Spleen (tissue), 11 donors: ENCODE measurements at regions not wholly inside any gene's neighbourhood (a gene's known extent, or its start where the extent isn't known, plus 50 kb on each side); places are given as distances from the start of the nearest gene placed in this dataset.

Experiments used
- DNase-seq: peaks from one replicate; pipeline ENCODE4 v3.0.0-alpha.2; 2020
- H3K27ac ChIP-seq, 8 donors: fragments of 200-600 bp; sonication (generic) in 7 of 8; 1 replicate in 4 of 8; 2 replicates in 4 of 8; pipeline versions ENCODE4 v1.5.0 to v1.8.0; 2016 to 2021; ENCODE audit warnings: inconsistent platforms in 4 of 8, mild to moderate bottlenecking in 4 of 8, moderate library complexity in 1 of 8
- H3K27me3 ChIP-seq, 7 donors: fragments of 200-600 bp; sonication (generic) in 6 of 7; replicated peaks in 1 of 7; 1 replicate in 4 of 7; 2 replicates in 3 of 7; pipeline versions ENCODE4 v1.5.0 to v1.8.0; 2016 to 2021; ENCODE audit warnings: inconsistent platforms in 3 of 7, mild to moderate bottlenecking in 1 of 7
- H3K36me3 ChIP-seq, 6 donors: fragments of 200-600 bp; sonication (generic) in 5 of 6; 1 replicate in 4 of 6; 2 replicates in 2 of 6; pipeline versions ENCODE4 v1.5.0 to v1.8.0; 2016 to 2021; ENCODE audit warnings: inconsistent platforms in 2 of 6
- H3K4me1 ChIP-seq, 6 donors: fragments of 200-600 bp; sonication (generic) in 5 of 6; 1 replicate in 3 of 6; 2 replicates in 3 of 6; pipeline versions ENCODE4 v1.5.0 to v1.8.0; 2016 to 2021; ENCODE audit warnings: inconsistent platforms in 3 of 6
- H3K4me3 ChIP-seq, 8 donors: fragments of 200-600 bp; sonication (generic) in 7 of 8; 1 replicate in 4 of 8; 2 replicates in 4 of 8; pipeline versions ENCODE4 v1.5.0 to v1.8.0; 2016 to 2021; ENCODE audit warnings: inconsistent platforms in 4 of 8, mild to moderate bottlenecking in 4 of 8, moderate library complexity in 2 of 8
- H3K9me3 ChIP-seq, 8 donors: fragments of 200-600 bp; sonication (generic) in 7 of 8; 1 replicate in 4 of 8; 2 replicates in 4 of 8; pipeline versions ENCODE4 v1.5.0 to v1.8.0; 2016 to 2021; ENCODE audit warnings: inconsistent platforms in 4 of 8
- CTCF ChIP-seq, 11 experiments: fragments of 200-600 bp in 7 of 11; fragments of 450-650 bp in 4 of 11; sonication (generic) in 4 of 11; IDR thresholded peaks in 8 of 11; conservative IDR thresholded peaks in 3 of 11; 1 replicate in 7 of 11; 2 replicates in 4 of 11; pipeline versions ENCODE4 v1.4.0 to v1.8.0; 2016 to 2021; ENCODE audit warnings: antibody characterized with exemption in 11 of 11, inconsistent platforms in 4 of 11, mild to moderate bottlenecking in 1 of 11
- POLR2A ChIP-seq, 3 donors: fragments of 450-650 bp; IDR thresholded peaks; one replicate each; pipeline ENCODE4 v1.5.1; 2017; ENCODE audit warnings: antibody characterized with exemption in 3 of 3, mild to moderate bottlenecking in 1 of 3
- POLR2AphosphoS5 ChIP-seq, 3 donors: sonication (generic); formaldehyde crosslinking; IDR thresholded peaks; one replicate each; pipeline ENCODE4 v1.5.1; 2017; ENCODE audit warnings: antibody characterized with exemption in 3 of 3
- WGBS, 5 donors: extraction: QIAGEN DNeasy Blood & Tissue Kit in 3 of 5; methylation state at CpG; one replicate each; pipeline versions ENCODE4 v1.1.5 to v1.1.7; 2013 to 2018; 5-methylcytosine and 5-hydroxymethylcytosine counted together
- intact Hi-C: fragments of 100-400 bp; cut with DNase I; formaldehyde crosslinking; loops from one replicate; pipeline ENCODE4 v1.15.0; 2023; ENCODE audit warnings: low total_unique reads
- donor health status: healthy with polysubstance abuse.
- donor health status: DM: no; HTN: no; CAD: no; lungs with moderate emphysema.
- donor health status: DM: no; HTN: no; CAD: no.
- donor health status: Bipolar disorder and iron deficiency.
- donor health status: healthy.
- donor health status: DM: no; HTN: no; CAD: no.
- donor health status: DM: yes; HTN: yes; CAD: no.

DNA sequence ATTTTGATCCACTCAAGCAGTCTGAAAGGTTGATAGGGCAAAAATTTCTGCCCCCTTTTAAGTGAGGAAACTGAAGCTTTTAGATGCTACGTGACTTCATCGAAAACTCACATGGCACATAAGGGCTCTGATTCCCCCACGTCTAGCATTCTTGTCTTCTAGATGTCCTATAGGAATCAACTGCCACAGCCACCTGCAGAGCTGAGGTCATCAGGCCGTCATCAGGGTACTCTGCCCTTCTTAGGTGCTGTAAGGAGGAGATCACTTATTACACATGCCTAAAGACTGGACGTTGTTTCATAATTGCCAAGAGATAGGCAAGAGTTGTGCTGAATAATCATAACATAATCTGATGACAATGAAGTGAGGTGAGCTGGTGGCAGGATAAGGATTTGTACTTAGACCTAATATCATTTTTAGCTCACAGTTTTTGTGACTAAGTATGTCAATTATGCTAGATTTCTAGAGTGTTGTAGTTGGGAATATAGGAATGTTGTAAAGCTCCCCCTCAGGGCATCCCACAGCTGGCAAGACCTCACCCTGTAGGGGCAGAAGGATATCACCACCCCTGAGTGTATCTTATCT is 349.4 kb downstream of the METTL15 start:
- intact Hi-C loops: no loop called here
- Histone ChIP-seq H3K27ac (no peak overlapping the region), H3K9me3 (no peaks in the 10 kb centered on the region), H3K4me3 (no peak overlapping the region), H3K36me3 (no peaks in the 10 kb centered on the region), H3K4me1 (no peaks in the 10 kb centered on the region), H3K27me3 (no peaks in the 10 kb centered on the region)
- TF ChIP-seq POLR2A (IDR thresholded peaks at IDR 0.05) (no peak), CTCF (IDR thresholded peaks at IDR 0.05 in 8 of 11, conservative IDR thresholded peaks at IDR 0.05 in 3 of 11) (no peak), POLR2AphosphoS5 (IDR thresholded peaks at IDR 0.05) (no peak)
- WGBS, 5 donors: 80 to 89% (median 86%) methylated on average over 5 of the region's 5 CpGs
- no peak for DNase-seq

DNA sequence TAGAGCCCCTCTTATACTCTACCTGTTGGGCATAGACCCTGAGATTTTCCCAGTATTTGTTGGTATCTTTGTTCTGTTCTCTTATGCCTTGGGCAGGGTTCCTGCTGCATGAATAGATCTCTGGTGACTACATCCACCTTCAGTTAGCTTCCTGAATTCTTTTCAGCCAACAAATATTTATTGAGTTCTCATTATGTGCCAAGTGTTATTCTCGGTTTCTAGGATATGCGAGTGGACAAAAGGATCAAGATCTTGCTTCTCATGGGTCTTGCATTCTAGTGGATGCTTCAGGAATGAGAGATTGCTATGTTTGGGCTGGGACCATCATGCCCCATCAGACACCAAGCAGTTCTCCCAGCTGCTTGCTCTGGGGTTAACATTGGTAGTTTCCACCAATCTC is 340.0 kb downstream of the METTL15 start:
- Histone ChIP-seq H3K9me3 (no peaks in the 10 kb centered on the region), H3K4me1 (no peaks in the 10 kb centered on the region), H3K27ac (no peak overlapping the region), H3K27me3 (no peaks in the 10 kb centered on the region), H3K4me3 (no peak overlapping the region), H3K36me3 (no peaks in the 10 kb centered on the region)
- TF ChIP-seq CTCF (IDR thresholded peaks at IDR 0.05 in 8 of 11, conservative IDR thresholded peaks at IDR 0.05 in 3 of 11): no peak
- no peak for TF ChIP-seq POLR2A (IDR thresholded peaks at IDR 0.05)
- no peak for TF ChIP-seq POLR2AphosphoS5 (IDR thresholded peaks at IDR 0.05)
- intact Hi-C loops: no loop called here
- WGBS, 5 donors: 86 to 92% (median 89%) methylated on average over 2 of the region's 2 CpGs
- DNase-seq: no peak

DNA sequence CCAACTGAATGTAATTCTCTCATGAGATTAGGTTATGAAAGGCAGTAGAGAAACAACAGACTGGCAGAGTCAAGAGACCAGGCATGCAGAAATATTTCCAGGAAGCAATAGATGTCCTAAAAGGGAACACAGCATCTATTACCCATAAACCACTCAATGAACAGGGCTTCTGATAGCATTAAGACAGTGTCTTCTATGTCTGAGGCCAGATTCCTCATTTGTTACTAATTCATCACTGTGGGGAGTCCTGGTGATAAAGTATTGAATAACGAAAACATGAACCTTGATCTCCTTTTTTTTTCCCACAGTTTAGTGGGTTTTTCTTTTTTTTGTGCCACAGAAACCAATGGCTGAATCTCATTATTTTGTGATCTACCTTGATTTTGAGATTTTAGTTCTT is 339.0 kb downstream of the METTL15 start:
- intact Hi-C loops: no loop called here
- Histone ChIP-seq H3K4me1 (no peaks in the 10 kb centered on the region), H3K27me3 (no peaks in the 10 kb centered on the region), H3K4me3 (no peak overlapping the region), H3K36me3 (no peaks in the 10 kb centered on the region), H3K27ac (no peak overlapping the region), H3K9me3 (no peaks in the 10 kb centered on the region)
- DNase-seq: no peak
- TF ChIP-seq POLR2A (IDR thresholded peaks at IDR 0.05): no peak
- no peak for TF ChIP-seq CTCF (IDR thresholded peaks at IDR 0.05 in 8 of 11, conservative IDR thresholded peaks at IDR 0.05 in 3 of 11)
- TF ChIP-seq POLR2AphosphoS5 (IDR thresholded peaks at IDR 0.05): no peak
- WGBS, 5 donors: 69 to 93% (median 83%) methylated on average over 1 of the region's 1 CpG

GRCh38 chr11:28442131-28442530 is 333.9 kb downstream of the METTL15 start:
- intact Hi-C loops: no loop called here
- 65 to 81% (median 78%) methylated on average over 2 of the region's 2 CpGs for WGBS, 5 donors

More at GRCh38 chr11:28442131-28442530, 333.9 kb downstream of the METTL15 start:
- Histone ChIP-seq H3K4me3 (no peak overlapping the region), H3K27ac (no peak overlapping the region), H3K36me3 (no peaks in the 10 kb centered on the region), H3K4me1 (no peaks in the 10 kb centered on the region), H3K27me3 (no peaks in the 10 kb centered on the region), H3K9me3 (no peaks in the 10 kb centered on the region)
- TF ChIP-seq POLR2AphosphoS5 (IDR thresholded peaks at IDR 0.05) (no peak), CTCF (IDR thresholded peaks at IDR 0.05 in 8 of 11, conservative IDR thresholded peaks at IDR 0.05 in 3 of 11) (no peak), POLR2A (IDR thresholded peaks at IDR 0.05) (no peak)
- DNase-seq: no peak
